HuH-7.5 (cell line): ENCODE measurements at regions not wholly inside any gene's neighbourhood (a gene's known extent, or its start where the extent isn't known, plus 50 kb on each side); places are given as distances from the start of the nearest gene placed in this dataset.
"Not testable (repeated sequence)": the region's sequence is repeated elsewhere in the genome, so short reads cannot be mapped to it uniquely, and the experiment has no call there.

ENCODE experiments used
- DNase-seq: peaks from one replicate; pipeline ENCODE4 v3.0.0; 2011; ENCODE audit warnings: low spot score

DNA sequence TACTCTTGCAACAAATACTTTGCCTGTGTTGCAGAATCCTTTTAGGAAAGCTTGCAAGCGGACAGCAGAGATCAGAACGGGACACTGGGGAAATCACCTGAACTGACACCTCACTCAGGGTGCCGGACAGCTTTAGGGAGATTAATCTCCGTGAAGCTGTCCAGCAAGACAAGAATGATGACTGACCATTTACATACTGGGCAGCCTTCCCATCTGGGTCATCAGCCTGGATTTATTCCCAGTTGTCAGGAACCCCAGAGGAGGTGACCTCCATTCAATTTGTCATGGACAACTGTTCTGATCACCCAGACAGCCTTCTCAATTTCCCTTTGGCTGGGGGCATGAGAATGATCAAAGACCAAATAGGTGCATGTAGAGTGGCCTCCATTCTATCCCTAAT, 93.0 kb upstream of the EGFL6 start:
- DNase-seq, result no peak

DNA sequence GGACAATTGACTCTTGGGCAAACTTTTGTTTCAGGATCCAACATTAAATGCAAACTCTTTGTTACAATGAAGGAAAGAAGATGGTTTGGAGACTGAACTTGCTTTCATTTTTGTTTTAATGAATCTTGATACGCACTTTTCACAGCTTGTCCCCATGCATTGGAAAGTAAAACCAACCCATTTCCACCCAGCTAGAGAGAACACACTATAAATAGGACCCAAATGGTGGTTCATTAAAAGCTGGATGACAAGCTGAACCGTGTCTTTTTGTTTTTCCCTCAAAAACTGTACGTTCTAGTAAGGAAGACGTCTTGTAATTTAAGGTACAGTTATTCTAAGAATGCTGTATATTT, 95.3 kb upstream of the EGFL6 start:
- DNase-seq, result no peak

- DNase-seq, result no peak
Measured at GRCh38 chrX:13473442-13474163, 95.8 kb upstream of the EGFL6 start.

DNA sequence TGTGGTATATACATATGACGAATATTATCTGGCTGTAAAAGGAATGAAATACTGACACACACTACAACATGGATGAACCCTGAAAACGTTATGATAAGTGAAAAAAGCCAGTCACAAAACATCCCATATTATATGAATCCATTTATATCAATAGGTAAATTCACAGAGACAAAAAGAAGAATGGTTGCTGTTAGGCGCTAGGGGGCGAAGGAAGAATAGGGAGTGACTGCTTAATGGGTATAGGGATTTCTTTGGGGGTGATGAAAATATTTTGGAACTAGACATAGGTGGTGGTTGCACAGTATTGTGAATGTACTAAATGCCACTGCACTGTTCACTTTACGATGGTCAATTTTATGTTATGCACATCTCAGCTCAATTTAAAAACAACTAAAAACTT, 96.4 kb upstream of the EGFL6 start:
- DNase-seq, result no peak

DNA sequence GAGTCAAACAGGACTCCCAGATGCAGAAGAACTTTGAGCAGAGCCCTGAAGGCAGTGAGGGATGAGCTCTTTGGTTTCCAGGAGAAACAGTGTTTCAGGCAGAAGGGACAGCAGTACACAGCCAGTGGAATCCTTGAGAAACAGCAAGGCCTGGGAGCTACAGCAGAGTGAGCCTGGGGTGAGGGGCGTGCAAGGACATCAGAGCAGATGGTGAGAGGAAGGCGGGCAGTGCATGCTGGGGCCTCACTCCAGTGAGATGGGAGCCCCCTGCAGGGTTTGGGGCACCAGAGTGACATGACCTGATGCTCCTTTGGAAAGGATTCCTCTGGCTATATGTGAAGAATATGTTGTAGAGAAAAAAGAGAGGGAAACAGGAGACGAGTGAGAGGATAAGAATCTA, 98.1 kb upstream of the EGFL6 start:
- DNase-seq, result no peak

GRCh38 chrX:13470685-13470977, 98.8 kb upstream of the EGFL6 start:
- no peak for DNase-seq

GRCh38 chrX:13469963-13470684, 99.3 kb upstream of the EGFL6 start:
- DNase-seq, result no peak

DNA sequence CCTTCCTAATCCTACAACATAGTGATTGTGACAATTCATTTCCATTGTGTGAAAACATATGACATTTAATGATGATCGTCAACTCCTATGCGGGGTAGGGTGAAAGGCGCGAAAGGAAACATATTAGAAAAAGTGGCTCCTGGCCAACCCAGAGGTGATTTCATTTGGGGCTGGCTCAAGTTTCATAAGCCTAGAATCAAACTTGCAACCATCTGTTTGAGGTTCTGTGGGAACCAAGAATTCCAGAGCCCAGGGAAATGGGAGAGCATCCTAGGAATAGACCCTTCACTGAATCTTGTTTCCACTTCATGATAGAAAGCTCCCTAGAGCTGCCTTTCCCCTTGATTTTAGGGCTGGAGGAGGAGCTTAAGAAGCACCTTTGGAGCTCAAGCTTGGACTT, 101.3 kb upstream of the EGFL6 start:
- DNase-seq, result no peak

GRCh38 chrX:13467243-13467642, 102.2 kb upstream of the EGFL6 start:
- DNase-seq, result no peak

DNA sequence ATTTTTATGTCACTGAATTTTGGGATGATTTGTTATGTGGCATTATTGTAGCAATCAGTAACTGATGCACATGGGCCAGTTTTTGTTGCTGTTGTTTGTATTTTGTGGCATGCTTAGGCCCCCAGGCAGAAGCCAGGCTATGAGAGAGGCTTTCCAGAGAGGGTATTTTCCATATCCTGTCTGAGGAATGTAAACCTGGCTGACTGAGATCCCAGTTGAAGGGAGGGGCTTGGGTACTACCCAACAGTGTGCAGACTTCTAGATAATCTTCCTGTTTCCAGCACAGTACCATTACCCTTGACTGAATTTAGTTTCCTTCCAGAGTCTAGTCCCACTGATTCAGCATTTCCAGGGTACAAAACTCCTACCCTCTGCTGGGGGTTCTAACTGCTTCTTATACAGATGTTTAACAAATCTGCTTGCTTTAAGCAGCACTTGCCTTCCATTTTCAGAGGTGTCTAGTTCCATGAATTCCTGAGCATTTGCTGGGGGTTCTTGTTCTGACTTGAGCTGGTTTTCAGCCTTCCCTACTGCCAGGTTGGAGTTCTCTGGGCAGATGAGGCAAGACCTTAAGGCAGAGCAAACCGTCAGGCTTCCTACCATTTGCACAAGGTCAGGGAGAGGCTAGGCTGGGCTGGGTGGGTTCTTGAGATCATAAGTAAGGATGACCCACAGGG, 104.7 kb upstream of the EGFL6 start:
- no peak for DNase-seq

DNA sequence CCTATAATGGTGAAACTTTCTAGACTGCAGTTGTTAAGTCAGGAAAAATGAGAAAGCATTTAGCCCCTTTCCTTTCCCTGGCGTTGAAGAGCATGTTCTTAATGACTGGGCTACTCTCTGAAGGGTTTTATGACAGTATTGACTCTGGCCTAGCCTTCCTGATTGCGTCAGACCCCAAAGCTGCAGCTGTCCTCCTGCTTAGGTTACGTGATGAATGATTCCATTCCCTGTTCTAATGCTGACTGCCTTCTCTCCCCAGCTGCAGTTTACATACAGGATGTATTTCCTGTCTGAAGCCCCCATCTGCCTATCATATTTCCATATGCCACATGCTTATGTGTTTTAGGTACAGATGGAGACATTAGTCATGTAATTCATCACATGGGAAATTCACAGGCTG, 105.8 kb upstream of the EGFL6 start:
- peak; percentile 3 for DNase-seq

DNA sequence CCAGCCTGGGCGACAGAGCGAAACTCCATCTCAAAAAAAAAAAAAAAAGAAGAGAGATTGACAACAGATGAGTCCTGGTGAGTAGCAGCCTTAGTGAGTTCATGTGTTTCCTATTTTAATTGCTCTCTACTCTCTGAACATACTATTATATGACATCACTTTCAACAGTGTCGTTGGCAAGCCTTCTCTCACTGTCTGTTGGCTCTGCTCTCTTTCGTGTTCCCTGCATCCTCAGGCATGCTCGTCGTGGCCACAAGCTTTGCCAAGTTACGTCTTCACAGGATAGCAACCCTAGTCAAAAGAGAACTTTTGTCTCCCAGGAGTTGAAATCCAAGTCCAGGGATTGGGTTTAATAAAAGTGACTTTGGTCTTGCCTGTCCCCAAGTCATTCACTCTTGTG, 117.1 kb upstream of the EGFL6 start:
- no peak for DNase-seq

DNA sequence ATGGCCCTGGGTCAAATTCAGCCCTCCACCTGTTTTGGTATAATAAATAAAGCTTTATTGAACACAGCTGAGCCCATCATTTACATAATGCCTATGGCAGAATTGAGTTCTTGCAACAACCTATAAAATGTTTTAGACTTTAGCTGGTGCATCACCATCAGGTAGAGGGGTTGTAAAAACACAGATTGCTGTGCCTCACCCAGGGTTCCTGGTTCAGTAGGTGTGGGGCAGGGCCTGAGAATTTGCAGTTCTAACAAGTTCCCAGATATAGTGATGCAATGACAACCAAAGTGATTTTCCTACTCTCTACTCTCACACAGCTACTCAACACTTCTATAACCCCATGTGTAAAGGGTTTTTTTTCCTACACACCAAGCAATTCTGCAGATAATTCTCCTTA, 120.0 kb upstream of the EGFL6 start:
- no peak for DNase-seq

DNA sequence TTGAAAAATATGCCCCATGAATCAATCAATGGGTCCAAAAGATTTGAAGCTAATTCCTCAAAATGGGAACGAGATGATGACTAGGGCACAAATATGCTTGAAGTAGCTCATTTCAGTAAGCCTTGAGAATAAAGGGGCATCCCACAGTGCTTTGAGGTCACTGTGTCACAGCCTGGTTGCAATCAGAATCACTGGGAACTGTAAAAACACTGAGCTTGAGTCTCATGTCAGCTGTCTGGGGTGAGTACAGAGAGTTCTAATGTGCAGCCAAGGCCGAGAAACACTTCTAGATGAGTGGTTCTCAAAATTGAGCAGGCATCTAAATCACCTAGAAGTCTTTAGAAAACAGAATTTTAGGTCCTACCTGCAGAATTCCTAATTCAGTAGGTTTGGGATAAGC, 120.5 kb upstream of the EGFL6 start:
- DNase-seq, result no peak

DNA sequence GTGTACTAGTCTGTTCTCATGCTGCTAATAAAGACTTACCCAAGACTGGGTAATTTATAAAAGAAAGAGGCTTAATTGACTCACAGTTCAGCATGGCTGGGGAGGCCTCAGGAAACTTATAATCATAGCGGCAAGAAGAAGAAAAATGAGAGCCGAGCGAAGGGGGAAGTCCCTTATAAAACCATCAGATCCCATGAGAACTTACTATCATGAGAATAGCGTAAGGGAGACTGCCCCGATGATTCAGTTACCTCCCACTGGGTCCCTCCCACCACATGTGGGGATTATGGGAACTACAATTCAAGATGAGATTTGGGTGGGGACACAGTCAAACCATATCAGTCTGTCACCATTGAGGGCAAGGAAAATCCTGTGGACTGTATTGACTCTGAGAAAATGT, 121.8 kb upstream of the ATXN3L start:
- not testable (repeated sequence) for DNase-seq

GRCh38 chrX:13440176-13440575, 120.3 kb upstream of the ATXN3L start:
- DNase-seq, result no peak

GRCh38 chrX:13433298-13433605, 113.4 kb upstream of the ATXN3L start:
- DNase-seq, result no peak

GRCh38 chrX:13432414-13433297, 112.8 kb upstream of the ATXN3L start:
- DNase-seq, result no peak

- no peak for DNase-seq
Measured at GRCh38 chrX:13430136-13430827, 110.4 kb upstream of the ATXN3L start.

GRCh38 chrX:13428053-13428786, 108.4 kb upstream of the ATXN3L start:
- no peak for DNase-seq

GRCh38 chrX:13427441-13428052, 107.7 kb upstream of the ATXN3L start:
- no peak for DNase-seq
